Progenitor cell of endocrine pancreas (in vitro differentiated cells): ENCODE measurements at regions not wholly inside any gene's neighbourhood (a gene's known extent, or its start where the extent isn't known, plus 50 kb on each side); places are given as distances from the start of the nearest gene placed in this dataset.

ENCODE experiments used
- DNase-seq: peaks from one replicate; pipeline ENCODE4 v3.0.0; 2021; ENCODE audit warnings: low spot score; ENCODE audit not compliant: unreplicated experiment
- H3K27ac Mint-ChIP-seq: 2 replicates; pipeline ENCODE4 v1.8.0; 2021; ENCODE audit warnings: mild to moderate bottlenecking, moderate library complexity, mixed read lengths
- H3K27me3 Mint-ChIP-seq: 2 replicates; pipeline ENCODE4 v1.8.0; 2021; ENCODE audit warnings: mixed read lengths
- H3K36me3 Mint-ChIP-seq: 2 replicates; pipeline ENCODE4 v1.8.0; 2022; ENCODE audit warnings: mixed read lengths; ENCODE audit not compliant: insufficient read depth
- H3K4me1 Mint-ChIP-seq: 2 replicates; pipeline ENCODE4 v1.8.0; 2021; ENCODE audit warnings: low read depth, mixed read lengths
- H3K4me3 Mint-ChIP-seq: 2 replicates; pipeline ENCODE4 v1.8.0; 2021; ENCODE audit warnings: low read depth, mild to moderate bottlenecking, moderate library complexity, mixed read lengths
- H3K9me3 Mint-ChIP-seq: 2 replicates; pipeline ENCODE4 v1.8.0; 2021; ENCODE audit warnings: low read depth, mixed read lengths
- CTCF ChIP-seq: fragments of 200-600 bp; sonication (generic); IDR thresholded peaks from one replicate; pipeline ENCODE4 v1.5.0; 2021; ENCODE audit warnings: antibody characterized with exemption, mild to moderate bottlenecking; ENCODE audit not compliant: unreplicated experiment

GRCh38 chr2:120629241-120629895, 106.3 kb upstream of the GLI2 start:
- peaks cover 21% of the 10 kb centered on the region for H3K27me3 Mint-ChIP-seq
- no peak overlapping the region for H3K4me3 Mint-ChIP-seq

GRCh38 chr2:120630031-120630701, 105.5 kb upstream of the GLI2 start:
- H3K36me3 Mint-ChIP-seq: no peaks in the 10 kb centered on the region
- peaks cover 13% of the 10 kb centered on the region for H3K4me1 Mint-ChIP-seq
- H3K9me3 Mint-ChIP-seq: no peaks in the 10 kb centered on the region
- peaks cover 20% of the 10 kb centered on the region for H3K27me3 Mint-ChIP-seq
- no peak for TF ChIP-seq CTCF
- H3K27ac Mint-ChIP-seq: no peak overlapping the region
- H3K4me3 Mint-ChIP-seq: no peak overlapping the region
- no peak for DNase-seq

More at GRCh38 chr2:120629241-120629895, 106.3 kb upstream of the GLI2 start:
- Mint-ChIP-seq H3K36me3 (no peaks in the 10 kb centered on the region), H3K4me1 (peaks cover 15% of the 10 kb centered on the region), H3K9me3 (no peaks in the 10 kb centered on the region), H3K27ac (no peak overlapping the region)
- no peak for DNase-seq
- no peak for TF ChIP-seq CTCF

GRCh38 chr2:120631236-120631635, 104.4 kb upstream of the GLI2 start:
- Mint-ChIP-seq H3K36me3 (no peaks in the 10 kb centered on the region), H3K27ac (no peak overlapping the region), H3K4me1 (peaks cover 10% of the 10 kb centered on the region), H3K9me3 (no peaks in the 10 kb centered on the region), H3K4me3 (no peak overlapping the region), H3K27me3 (peaks cover 24% of the 10 kb centered on the region)
- no peak for TF ChIP-seq CTCF
- no peak for DNase-seq

- Mint-ChIP-seq H3K27ac (no peak overlapping the region), H3K27me3 (peaks cover 27% of the 10 kb centered on the region), H3K9me3 (no peaks in the 10 kb centered on the region), H3K4me1 (peaks cover 10% of the 10 kb centered on the region), H3K4me3 (no peak overlapping the region), H3K36me3 (no peaks in the 10 kb centered on the region)
- TF ChIP-seq CTCF: no peak
- DNase-seq: no peak
Observed at GRCh38 chr2:120631724-120632123, 103.9 kb upstream of the GLI2 start.

- Mint-ChIP-seq H3K4me1 (peaks cover 10% of the 10 kb centered on the region), H3K27ac (no peak overlapping the region), H3K4me3 (no peak overlapping the region), H3K36me3 (no peaks in the 10 kb centered on the region), H3K27me3 (peaks cover 32% of the 10 kb centered on the region), H3K9me3 (no peaks in the 10 kb centered on the region)
- DNase-seq: no peak
- TF ChIP-seq CTCF: no peak
Observed at GRCh38 chr2:120632796-120633646, 102.6 kb upstream of the GLI2 start.
